CD4-positive, alpha-beta T cell (primary cell): ENCODE measurements at regions not wholly inside any gene's neighbourhood (a gene's known extent, or its start where the extent isn't known, plus 50 kb on each side); places are given as distances from the start of the nearest gene placed in this dataset.

Experiments
- ATAC-seq: fragments of 200-7000 bp; cut with Tn5 transposase; one replicate; pipeline ENCODE4 v1.10.0; 2022; ENCODE audit warnings: mild to moderate bottlenecking; ENCODE audit not compliant: poor library complexity
- CTCF ChIA-PET: fragments of 350-600 bp; sonication (Branson Sonifier 250); formaldehyde crosslinking; loops from one replicate; lab custom pipeline; 2021; ENCODE audit warnings: antibody characterized with exemption, inconsistent platforms; lab: Charles Lee
- POLR2A ChIA-PET: fragments of 350-600 bp; sonication (Branson Sonifier 250); formaldehyde crosslinking; loops from one replicate; lab custom pipeline; 2021; ENCODE audit warnings: antibody characterized with exemption, inconsistent platforms; lab: Charles Lee
- DNase-seq, 14 experiments: peaks; one replicate each; pipeline ENCODE4 v3.0.0-alpha.2; 2013 to 2020; ENCODE audit warnings: mixed read lengths in 2 of 14
- H3K27ac ChIP-seq, 2 donors: one replicate each; pipeline versions ENCODE4 v1.5.1 to v1.7.0; 2013; ENCODE audit warnings: low read length in 2 of 2, low read depth in 1 of 2, mild to moderate bottlenecking in 1 of 2
- H3K27me3 ChIP-seq, 2 experiments: 1 replicate in 1 of 2; 2 replicates in 1 of 2; pipeline versions ENCODE4 v1.6.1 to v1.7.0; 2013; ENCODE audit warnings: low read length in 2 of 2, control low read depth in 1 of 2, mild to moderate bottlenecking in 1 of 2, moderate library complexity in 1 of 2; ENCODE audit not compliant: insufficient read depth in 2 of 2, control insufficient read depth in 1 of 2
- H3K36me3 ChIP-seq: one replicate; pipeline ENCODE4 v1.6.1; 2013; ENCODE audit warnings: low read length, control low read depth; ENCODE audit not compliant: insufficient read depth
- H3K4me1 ChIP-seq: one replicate; pipeline ENCODE4 v1.6.1; 2013; ENCODE audit warnings: low read length, control low read depth; ENCODE audit not compliant: insufficient read depth
- H3K4me3 ChIP-seq: one replicate; pipeline ENCODE4 v1.5.1; 2013; ENCODE audit warnings: mild to moderate bottlenecking, low read length, moderate library complexity
- H3K9me3 ChIP-seq, 2 experiments: 1 replicate in 1 of 2; 2 replicates in 1 of 2; pipeline versions ENCODE4 v1.6.1 to v1.7.0; 2013; ENCODE audit warnings: low read length in 2 of 2, mild to moderate bottlenecking in 2 of 2, control low read depth in 1 of 2, moderate library complexity in 1 of 2; ENCODE audit not compliant: control insufficient read depth in 1 of 2, insufficient read depth in 1 of 2
- H3K27ac Mint-ChIP-seq: one replicate; pipeline ENCODE4 v1.8.0; 2020; ENCODE audit warnings: mixed read lengths
- H3K27me3 Mint-ChIP-seq: one replicate; pipeline ENCODE4 v1.8.0; 2021; ENCODE audit warnings: mixed read lengths
- H3K36me3 Mint-ChIP-seq: one replicate; pipeline ENCODE4 v1.8.0; 2021; ENCODE audit warnings: low read depth, mixed read lengths
- H3K4me1 Mint-ChIP-seq: one replicate; pipeline ENCODE4 v1.8.0; 2021; ENCODE audit warnings: low read depth, mixed read lengths
- H3K4me3 Mint-ChIP-seq: one replicate; pipeline ENCODE4 v1.8.0; 2020; ENCODE audit warnings: mild to moderate bottlenecking, mixed read lengths
- H3K9me3 Mint-ChIP-seq: one replicate; pipeline ENCODE4 v1.8.0; 2020; ENCODE audit warnings: mixed read lengths
- intact Hi-C, 2 experiments: fragments of 100-400 bp; cut with DNase I in 1 of 2; cut with micrococcal nuclease in 1 of 2; formaldehyde crosslinking; loops; one replicate each; pipeline versions ENCODE4 v1.15.1 to v1.9.0; 2023 to 2025; cut with DNase I, micrococcal nuclease
- TF ChIP-seq, protein P1 (sequence below): fragments of 200-600 bp; IDR thresholded peaks from one replicate; pipeline ENCODE4 v1.8.0; 2022; ENCODE audit warnings: antibody characterized with exemption, mild to moderate bottlenecking

DNA sequence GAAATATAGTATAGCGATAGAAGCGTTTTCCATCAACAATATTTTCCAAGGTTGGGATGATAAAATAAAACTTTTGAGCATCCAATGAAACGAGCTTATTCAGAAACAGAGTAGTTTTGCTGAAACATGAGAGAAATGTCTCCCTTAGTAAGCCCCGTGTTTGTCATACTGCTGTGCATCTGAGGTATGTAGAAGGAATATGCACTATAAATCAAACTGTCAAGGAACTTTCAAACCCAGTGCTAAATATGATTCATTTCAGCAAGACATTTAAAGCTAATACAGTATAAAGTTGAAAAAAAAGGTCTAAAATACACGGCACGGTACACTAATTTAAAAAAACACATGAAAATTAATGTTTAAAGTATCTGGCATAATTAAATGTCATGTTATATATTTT, 546.2 kb downstream of the SLITRK5 start:
- Mint-ChIP-seq H3K4me3 (no peak overlapping the region), H3K27me3 (no peaks in the 10 kb centered on the region), H3K27ac (no peak overlapping the region), H3K9me3 (peaks cover 5% of the 10 kb centered on the region), H3K4me1 (no peaks in the 10 kb centered on the region), H3K36me3 (no peaks in the 10 kb centered on the region)
- no peaks in the 10 kb centered on the region for H3K4me1 ChIP-seq
- ATAC-seq, result no peak
- H3K27ac ChIP-seq, result no peak overlapping the region
- ChIA-PET CTCF (no interaction called here), POLR2A (no interaction called here)
- peaks cover 0 to 4% of the 10 kb centered on the region in 2 experiments for H3K9me3 ChIP-seq
- no peak for DNase-seq
- H3K36me3 ChIP-seq, result no peaks in the 10 kb centered on the region
- TF ChIP-seq, protein P1, sequence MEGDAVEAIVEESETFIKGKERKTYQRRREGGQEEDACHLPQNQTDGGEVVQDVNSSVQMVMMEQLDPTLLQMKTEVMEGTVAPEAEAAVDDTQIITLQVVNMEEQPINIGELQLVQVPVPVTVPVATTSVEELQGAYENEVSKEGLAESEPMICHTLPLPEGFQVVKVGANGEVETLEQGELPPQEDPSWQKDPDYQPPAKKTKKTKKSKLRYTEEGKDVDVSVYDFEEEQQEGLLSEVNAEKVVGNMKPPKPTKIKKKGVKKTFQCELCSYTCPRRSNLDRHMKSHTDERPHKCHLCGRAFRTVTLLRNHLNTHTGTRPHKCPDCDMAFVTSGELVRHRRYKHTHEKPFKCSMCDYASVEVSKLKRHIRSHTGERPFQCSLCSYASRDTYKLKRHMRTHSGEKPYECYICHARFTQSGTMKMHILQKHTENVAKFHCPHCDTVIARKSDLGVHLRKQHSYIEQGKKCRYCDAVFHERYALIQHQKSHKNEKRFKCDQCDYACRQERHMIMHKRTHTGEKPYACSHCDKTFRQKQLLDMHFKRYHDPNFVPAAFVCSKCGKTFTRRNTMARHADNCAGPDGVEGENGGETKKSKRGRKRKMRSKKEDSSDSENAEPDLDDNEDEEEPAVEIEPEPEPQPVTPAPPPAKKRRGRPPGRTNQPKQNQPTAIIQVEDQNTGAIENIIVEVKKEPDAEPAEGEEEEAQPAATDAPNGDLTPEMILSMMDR, result no peak
- H3K4me3 ChIP-seq, result no peak overlapping the region
- intact Hi-C loops, result no loop called here
- no peaks in the 10 kb centered on the region for H3K27me3 ChIP-seq

DNA sequence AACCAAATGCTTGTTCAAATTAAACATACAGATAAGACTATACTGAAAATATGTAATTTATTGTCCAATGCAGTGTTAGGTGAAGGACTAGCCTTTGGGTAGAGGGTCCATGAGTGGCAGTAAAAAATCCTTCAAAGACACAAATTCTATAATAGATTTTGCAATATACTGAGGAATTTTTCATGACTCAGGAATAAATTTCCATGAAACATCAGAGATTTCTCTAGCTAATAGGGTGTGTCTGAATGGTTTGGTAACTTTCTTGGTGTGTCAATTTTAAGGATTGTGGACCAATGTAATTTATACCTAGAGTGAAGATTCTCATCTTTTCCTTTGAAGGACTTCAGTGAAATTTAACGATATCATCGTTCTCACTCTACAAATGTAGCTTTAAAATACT, 546.7 kb downstream of the SLITRK5 start:
- intact Hi-C loops, result no loop called here
- Mint-ChIP-seq H3K27me3 (no peaks in the 10 kb centered on the region), H3K4me3 (no peak overlapping the region), H3K36me3 (no peaks in the 10 kb centered on the region), H3K27ac (no peak overlapping the region), H3K9me3 (peaks cover 5% of the 10 kb centered on the region), H3K4me1 (no peaks in the 10 kb centered on the region)
- Histone ChIP-seq H3K27ac (no peak overlapping the region), H3K9me3 (peaks cover 0 to 8% of the 10 kb centered on the region in 2 experiments), H3K4me3 (no peak overlapping the region), H3K36me3 (no peaks in the 10 kb centered on the region), H3K27me3 (no peaks in the 10 kb centered on the region), H3K4me1 (no peaks in the 10 kb centered on the region)
- TF ChIP-seq, protein P1, result no peak
- CTCF ChIA-PET, result no interaction called here
- POLR2A ChIA-PET, result no interaction called here
- DNase-seq (no peak), ATAC-seq (no peak)

DNA sequence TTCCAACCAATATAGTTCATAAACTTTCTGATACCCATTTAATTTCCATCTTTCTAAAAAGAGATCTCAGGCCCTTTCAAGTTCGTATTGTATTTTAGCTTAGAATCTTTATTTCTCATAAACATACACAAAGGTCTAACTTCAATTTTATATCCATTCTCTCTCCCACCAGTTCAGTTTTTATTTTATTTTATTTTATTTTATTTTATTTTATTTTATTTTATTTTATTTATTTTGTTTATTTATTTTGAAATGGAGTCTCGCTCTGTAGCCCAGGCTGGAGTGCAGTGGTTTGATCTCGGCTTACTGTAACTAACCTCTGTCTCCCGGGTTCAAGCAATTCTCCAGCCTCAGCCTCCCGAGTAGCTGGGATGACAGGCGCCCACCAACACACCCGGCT, 552.8 kb downstream of the SLITRK5 start:
- intact Hi-C loops, result no loop called here
- H3K4me1 ChIP-seq, result no peaks in the 10 kb centered on the region
- CTCF ChIA-PET, result no interaction called here
- no peak overlapping the region for H3K27ac Mint-ChIP-seq
- H3K4me3 ChIP-seq, result no peak overlapping the region
- DNase-seq, result no peak
- TF ChIP-seq, protein P1, result no peak
- no peaks in the 10 kb centered on the region for H3K27me3 ChIP-seq
- no peaks in the 10 kb centered on the region for H3K4me1 Mint-ChIP-seq
- H3K36me3 ChIP-seq, result no peaks in the 10 kb centered on the region
- H3K27ac ChIP-seq, result no peak overlapping the region
- no peaks in the 10 kb centered on the region for H3K36me3 Mint-ChIP-seq
- POLR2A ChIA-PET, result no interaction called here
- no peak overlapping the region for H3K4me3 Mint-ChIP-seq
- peaks cover 3% of the 10 kb centered on the region for H3K9me3 Mint-ChIP-seq
- no peak for ATAC-seq
- H3K27me3 Mint-ChIP-seq, result no peaks in the 10 kb centered on the region
- peaks cover 0 to 22% of the 10 kb centered on the region in 2 experiments for H3K9me3 ChIP-seq
